GM19238 (cell line): ENCODE measurements at regions not wholly inside any gene's neighbourhood (a gene's known extent, or its start where the extent isn't known, plus 50 kb on each side); places are given as distances from the start of the nearest gene placed in this dataset.

ENCODE experiments used
- DNase-seq: peaks from one replicate; pipeline ENCODE4 v3.0.0; 2011; ENCODE audit warnings: low spot score; ENCODE audit not compliant: insufficient read length

GRCh38 chr5:104706600-104706999 lies 1144.0 kb upstream of the NUDT12 start:
- DNase-seq = no peak

GRCh38 chr5:104702212-104702611 lies 1139.6 kb upstream of the NUDT12 start:
- DNase-seq = no peak

DNA sequence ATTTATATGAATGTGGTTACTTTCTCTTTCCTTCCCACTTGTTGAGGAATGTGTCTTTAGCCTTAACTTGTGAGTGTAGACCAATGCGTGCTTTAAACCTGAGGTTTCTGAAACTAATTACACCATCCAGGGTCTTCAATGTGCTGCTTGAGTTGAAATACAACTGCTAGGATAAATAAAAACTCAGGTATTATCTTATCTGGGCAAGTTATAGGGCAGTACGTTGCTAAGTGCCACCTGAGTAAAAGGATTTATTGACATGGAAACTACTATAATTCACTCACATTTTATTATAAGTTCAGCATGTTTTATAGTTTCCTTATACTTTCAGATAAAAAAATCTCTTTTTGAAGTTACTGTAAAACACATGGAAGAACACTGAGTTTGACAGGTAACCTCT lies 1136.8 kb upstream of the NUDT12 start:
- DNase-seq = no peak

GRCh38 chr5:104661256-104661655 lies 1098.7 kb upstream of the NUDT12 start:
- DNase-seq = no peak

DNA sequence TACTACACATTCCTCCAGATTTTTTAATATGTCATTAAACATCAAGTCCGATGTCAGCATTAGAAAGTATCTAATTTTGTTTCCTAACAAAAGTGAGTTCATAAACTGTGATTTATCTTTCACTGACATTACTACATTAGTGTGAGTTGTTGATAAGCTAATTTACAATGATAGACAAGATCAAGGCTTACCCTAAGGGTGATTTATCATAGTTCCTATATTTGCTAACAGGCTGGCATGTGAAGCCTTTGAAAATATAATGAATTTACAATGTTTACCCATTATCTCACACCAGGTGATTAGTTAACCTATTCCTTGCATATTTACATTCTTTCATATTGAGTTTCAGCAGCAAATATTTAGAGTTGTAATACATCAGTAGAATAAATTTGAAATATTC lies 1096.9 kb upstream of the NUDT12 start:
- no peak for DNase-seq

- DNase-seq = no peak
These were observed 1089.8 kb upstream of the NUDT12 start for GRCh38 chr5:104652271-104652861.

- DNase-seq = no peak
These were observed 1087.9 kb upstream of the NUDT12 start for GRCh38 chr5:104650313-104651055.

DNA sequence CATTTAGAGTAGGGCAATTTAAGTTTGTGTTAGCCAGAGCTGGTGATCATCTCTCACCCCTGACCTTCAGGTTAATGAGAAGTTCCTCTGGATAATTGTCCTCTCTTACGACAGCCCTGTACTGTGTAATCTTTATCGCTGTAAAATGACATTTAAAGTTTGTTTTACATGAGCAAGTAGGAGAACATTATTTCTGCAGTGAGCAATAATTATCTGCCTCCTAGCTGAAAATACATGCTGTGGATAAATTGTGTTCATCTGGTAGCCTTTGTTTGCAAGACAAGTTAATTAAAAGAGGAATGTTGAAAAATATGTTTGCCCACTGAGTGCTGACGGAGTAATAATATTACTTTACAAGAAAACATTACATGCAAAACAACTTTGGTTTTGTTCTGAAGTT lies 1083.8 kb upstream of the NUDT12 start:
- DNase-seq = no peak

DNA sequence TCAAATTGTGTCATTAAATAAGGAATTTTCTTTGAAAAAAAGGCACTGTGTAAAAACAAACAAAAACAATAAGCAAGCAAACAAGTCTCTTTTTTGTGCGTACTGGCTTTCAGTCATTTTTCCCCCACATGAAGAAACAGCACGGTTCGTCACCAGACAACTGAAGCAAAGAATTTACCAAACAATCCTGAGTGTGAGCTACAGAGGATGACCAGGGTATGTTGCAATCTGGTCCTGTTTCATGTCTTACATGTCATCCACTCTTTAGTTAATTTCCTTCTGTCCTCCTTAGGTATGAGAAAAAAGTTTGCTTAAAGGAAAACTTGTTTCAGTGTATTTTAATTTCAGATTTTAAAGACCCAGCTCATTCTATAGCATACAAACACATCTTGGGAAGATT lies 1080.7 kb upstream of the NUDT12 start:
- no peak for DNase-seq

DNA sequence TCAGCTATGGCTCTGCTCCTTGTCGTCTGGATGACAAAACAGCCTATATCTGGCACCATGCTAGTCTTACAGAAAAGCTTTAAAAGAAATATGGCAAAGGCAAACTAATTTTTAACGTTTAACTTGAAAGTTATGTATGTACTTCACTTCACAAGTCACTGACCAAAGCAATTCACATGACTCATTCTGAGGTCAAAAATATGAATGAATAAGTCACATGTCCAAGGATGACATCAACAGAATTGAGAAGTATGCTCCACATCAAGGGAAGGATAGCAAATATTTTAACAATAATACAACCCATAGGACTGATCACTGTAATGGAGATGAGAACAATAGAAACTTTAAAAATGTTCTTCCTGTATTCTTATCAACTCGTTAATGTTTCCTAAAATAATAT lies 1072.6 kb upstream of the NUDT12 start:
- no peak for DNase-seq

DNA sequence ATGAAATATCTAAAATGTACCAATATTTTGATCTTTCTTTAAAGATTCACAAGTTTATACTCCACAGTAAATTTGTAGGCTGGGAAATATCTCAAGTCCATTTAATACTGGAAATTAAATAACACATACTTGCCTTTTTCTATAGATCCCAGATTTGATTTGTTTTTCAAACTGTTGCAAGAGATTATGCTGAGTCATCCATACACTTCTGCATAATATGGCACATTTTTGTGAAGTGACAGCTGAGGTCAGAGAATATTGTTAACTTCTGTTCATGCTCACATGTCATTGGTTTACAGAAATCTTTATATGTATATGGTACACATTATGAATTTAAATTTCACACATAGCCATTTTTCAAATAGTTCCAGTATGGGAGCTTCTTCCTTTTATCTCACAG lies 1066.3 kb upstream of the NUDT12 start:
- DNase-seq = no peak

GRCh38 chr5:104626122-104626521 lies 1063.5 kb upstream of the NUDT12 start:
- DNase-seq = no peak

GRCh38 chr5:104612005-104612404 lies 1049.4 kb upstream of the NUDT12 start:
- DNase-seq = no peak

GRCh38 chr5:104611135-104611767 lies 1048.7 kb upstream of the NUDT12 start:
- no peak for DNase-seq

GRCh38 chr5:104606258-104606829 lies 1043.8 kb upstream of the NUDT12 start:
- DNase-seq = no peak

GRCh38 chr5:104599726-104600125 lies 1037.1 kb upstream of the NUDT12 start:
- DNase-seq = no peak

DNA sequence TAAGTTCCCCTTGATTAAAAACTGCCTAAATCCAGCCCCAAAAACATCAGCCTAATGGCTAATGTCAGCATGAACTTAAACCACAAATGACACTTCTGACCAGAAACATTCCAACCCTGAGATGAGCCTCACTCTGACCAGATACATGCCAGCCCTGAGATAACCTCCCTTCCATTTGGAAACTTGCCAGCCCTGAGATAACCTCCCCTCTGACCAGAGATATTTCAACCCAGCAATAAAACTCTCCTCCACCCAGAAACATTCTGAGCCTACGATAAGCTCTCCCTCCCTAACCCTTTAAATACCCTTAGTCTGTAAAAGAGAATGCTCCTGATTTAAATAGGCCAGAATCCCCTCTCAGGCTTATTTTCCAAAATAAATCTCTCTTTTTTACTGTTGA lies 1035.7 kb upstream of the NUDT12 start:
- no peak for DNase-seq

DNA sequence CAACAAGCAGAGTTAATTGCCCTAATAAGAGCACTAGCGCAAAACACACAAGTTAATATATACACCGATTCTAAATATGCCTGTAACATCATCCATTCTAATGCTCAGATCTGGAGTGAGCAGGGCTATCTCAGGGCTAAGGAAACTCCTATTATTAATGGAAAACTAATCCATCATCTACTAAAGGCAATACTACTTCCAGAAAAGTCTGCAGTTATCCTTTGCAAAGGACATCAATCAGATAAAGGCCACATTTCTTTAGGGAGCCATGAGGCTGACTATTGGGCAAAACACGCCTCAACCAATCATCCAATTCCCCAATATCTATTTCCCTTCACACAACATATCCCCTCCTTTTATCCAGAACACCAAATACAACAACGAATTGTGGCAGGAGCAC lies 1032.3 kb upstream of the NUDT12 start:
- DNase-seq = no peak

DNA sequence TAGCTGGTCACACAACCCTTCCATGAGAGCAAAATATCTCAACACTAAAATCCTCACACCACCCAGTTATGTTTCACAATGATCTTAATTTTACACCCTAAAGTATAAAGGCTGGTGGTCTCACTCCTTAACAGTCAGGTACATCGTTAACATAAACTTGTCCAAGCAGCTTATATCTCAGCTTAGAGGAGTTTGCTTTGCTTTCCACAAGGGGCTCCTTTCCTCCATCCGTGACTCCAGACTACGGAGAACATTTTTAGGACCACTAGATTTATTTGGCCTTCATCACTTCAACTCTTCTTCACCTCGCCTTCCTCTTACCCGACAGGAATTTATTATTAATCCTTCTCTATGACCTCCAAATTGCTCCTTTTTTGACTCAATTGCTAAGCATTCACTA lies 1014.1 kb upstream of the NUDT12 start:
- DNase-seq = no peak

GRCh38 chr5:104573949-104574709 lies 1011.5 kb upstream of the NUDT12 start:
- DNase-seq = no peak

DNA sequence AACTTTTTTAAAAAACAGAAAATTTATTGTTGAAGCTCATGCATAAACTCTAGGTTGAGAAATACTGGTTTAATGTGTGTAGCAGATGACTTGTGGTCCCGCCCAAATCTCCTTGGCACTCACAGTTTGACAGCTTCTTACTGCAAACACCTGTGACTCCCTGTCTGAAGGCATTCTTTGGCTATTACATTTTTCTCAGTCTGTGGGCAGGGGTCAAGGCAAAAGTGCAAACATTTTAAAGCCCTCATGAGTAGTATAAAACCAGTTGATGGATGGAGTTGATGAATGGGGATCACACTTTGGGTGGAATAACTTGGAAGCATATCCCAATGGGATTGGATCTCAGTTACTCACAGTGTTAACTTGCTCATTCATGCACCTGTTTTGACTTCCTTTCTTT lies 1007.0 kb upstream of the NUDT12 start:
- no peak for DNase-seq

- no peak for DNase-seq
These were observed 1001.9 kb upstream of the NUDT12 start for GRCh38 chr5:104564530-104564929.
